Fibroblast of pulmonary artery (primary cell): ENCODE measurements at regions not wholly inside any gene's neighbourhood (a gene's known extent, or its start where the extent isn't known, plus 50 kb on each side); places are given as distances from the start of the nearest gene placed in this dataset.

Experiments
- DNase-seq: peaks from one replicate; pipeline ENCODE4 v3.0.0-alpha.2; 2010; ENCODE audit warnings: low read depth
- H3K4me3 ChIP-seq: replicated peaks from 2 replicates; pipeline ENCODE4 v1.5.1; 2011; ENCODE audit warnings: low read depth, mild to moderate bottlenecking, control low read depth, low read length, moderate library complexity
- CTCF ChIP-seq: IDR thresholded peaks from 2 replicates; pipeline ENCODE4 v1.5.1; 2011; ENCODE audit warnings: mild to moderate bottlenecking, control low read depth, low read length, inconsistent platforms; ENCODE audit errors: missing control alignments

DNA sequence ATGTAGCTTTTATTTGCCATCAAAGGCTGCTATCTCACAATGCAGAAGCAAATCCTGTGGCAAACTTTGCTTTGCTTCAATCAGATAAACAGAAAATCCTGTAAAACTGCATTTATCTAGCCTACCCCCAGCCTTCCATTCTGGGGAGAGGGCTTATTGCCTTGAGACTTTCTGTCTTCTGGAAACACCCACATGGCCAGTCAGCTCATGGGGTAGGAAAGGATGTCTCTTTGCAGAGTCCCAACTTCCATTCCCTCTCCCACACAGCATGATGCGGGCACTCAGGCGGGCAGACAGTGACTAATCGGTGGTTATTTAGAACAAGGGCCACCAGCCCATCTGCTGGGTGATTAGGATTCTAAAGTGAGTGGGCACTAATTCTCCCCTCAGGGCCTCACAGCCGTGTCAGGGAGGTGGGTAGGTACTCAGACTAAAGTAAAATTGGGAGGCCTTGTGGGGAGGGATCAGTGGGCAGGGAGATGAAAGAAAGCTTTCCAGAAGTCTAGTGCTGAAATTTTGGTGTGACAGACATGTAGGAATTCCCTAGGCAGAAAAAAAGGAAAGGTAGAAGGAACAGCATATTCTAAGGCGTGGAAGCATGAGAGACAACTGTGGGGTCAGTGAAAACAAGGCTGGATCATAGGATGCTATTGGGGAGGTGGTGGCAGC is 720.5 kb downstream of the VRK1 start:
- H3K4me3 ChIP-seq, result no peak overlapping the region
- no peak for TF ChIP-seq CTCF
- DNase-seq, result no peak

GRCh38 chr14:97523936-97524335 is 726.8 kb downstream of the VRK1 start:
- no peak for DNase-seq
- no peak for TF ChIP-seq CTCF
- no peak overlapping the region for H3K4me3 ChIP-seq

DNA sequence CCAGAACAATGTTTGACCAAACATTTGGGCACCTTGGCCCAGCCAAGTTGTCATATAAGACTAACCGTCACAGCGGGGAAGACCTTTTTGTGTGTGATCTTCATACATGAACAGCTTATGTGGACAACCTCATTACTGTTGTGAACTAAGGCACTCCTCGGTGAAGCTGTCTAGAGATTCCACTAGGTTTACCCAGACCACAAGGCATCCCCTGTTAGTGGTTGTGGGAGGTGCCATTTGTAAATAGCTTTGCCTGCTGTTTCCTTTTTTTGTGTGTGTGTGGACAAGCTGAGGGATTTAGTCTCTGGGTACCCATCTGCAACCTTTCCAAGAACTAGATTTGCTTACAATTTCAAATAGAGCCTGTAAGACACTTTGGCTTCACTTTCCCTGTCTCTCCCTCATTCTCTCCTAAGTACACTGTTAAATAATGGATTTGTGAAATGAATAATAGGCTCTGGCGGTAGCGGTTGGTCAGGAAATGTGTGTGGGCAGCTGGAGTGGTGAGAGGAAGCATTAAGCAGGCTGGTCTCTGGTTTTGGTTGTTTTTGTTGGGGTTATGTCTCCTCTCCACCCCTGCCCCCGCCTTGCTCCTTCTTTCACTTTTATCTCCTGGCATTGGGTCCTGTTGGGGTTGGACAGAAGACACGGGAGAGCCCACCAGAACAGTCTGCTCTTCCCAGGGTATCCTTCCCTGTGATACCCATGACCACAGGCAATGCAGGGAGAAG is 727.6 kb downstream of the VRK1 start:
- no peak for TF ChIP-seq CTCF
- DNase-seq, result no peak
- H3K4me3 ChIP-seq, result no peak overlapping the region

- DNase-seq, result no peak
- H3K4me3 ChIP-seq, result no peak overlapping the region
- no peak for TF ChIP-seq CTCF
Observed at GRCh38 chr14:97527993-97528392, 730.8 kb downstream of the VRK1 start.

- no peak overlapping the region for H3K4me3 ChIP-seq
- TF ChIP-seq CTCF, result no peak
- DNase-seq, result no peak
Observed at GRCh38 chr14:97532052-97532451, 734.9 kb downstream of the VRK1 start.

DNA sequence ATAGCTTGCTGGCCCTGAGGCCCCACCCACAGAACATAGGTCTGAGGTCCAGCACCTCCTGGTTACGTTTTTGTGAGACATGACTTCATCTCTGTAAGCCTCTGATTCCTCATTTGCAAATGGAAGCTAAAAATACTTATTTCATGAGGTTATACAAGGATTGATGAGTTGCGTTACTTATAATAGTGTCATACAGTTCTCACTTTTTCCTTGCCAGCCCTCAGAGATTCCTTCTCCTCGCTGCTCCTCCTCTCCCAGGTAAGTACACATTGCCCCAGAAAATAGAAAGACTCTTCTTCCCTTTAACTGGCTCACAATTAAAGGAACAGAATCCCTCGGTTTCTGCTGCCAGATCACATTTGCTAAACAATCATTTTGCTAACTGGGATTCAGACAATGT is 739.2 kb downstream of the VRK1 start:
- H3K4me3 ChIP-seq, result no peak overlapping the region
- no peak for TF ChIP-seq CTCF
- DNase-seq, result no peak
